ENCODE measurements at regions not wholly inside any gene's neighbourhood (a gene's known extent, or its start where the extent isn't known, plus 50 kb on each side); places are given as distances from the start of the nearest gene placed in this dataset.
"Not testable (repeated sequence)": the region's sequence is repeated elsewhere in the genome, so short reads cannot be mapped to it uniquely, and the experiment has no call there.

DNA sequence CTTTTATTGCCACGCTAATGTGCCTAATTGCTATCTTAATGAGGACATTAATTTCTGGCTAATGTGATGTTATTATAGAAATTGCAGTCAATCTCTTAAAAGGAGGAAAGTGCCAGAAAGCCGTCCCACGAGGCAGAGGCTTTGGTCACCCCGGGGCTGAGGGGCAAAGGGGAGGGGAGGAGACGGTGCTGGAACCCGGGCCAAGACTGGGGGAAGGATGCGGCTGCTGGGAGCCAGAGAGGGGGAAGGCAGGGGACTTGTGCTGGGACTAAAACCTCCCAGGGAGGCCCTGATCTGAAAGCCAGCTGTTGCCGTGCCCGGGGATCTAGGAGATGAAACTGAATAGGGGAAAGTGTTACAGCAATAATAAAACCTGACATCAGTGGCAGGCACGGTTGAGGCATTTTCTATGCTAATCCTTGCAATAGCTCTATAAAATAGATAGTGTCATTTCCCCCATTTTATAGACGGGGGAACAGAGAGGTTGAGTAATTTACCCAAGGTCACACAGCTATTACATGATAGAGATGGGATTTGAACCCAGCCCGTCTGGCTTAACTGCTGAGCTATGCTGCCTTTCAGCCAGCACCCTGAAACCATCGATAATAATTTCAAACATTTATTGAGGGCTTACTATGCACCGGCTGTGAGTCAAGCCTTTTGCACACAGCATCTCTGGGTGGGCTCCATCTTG lies 83.2 kb upstream of the ADGRE5 start:
- not testable (repeated sequence) for H3K27ac Mint-ChIP-seq; H3K4me1 Mint-ChIP-seq (ENCODE audit: low read depth); H3K9me3 Mint-ChIP-seq; H3K27me3 Mint-ChIP-seq (ENCODE audit: low read depth); H3K36me3 Mint-ChIP-seq (ENCODE audit: low read depth); H3K4me3 Mint-ChIP-seq

GRCh38 chr19:14294974-14295373 lies 86.3 kb upstream of the ADGRE5 start:
- H3K4me1 Mint-ChIP-seq (ENCODE audit: low read depth); H3K9me3 Mint-ChIP-seq; H3K36me3 Mint-ChIP-seq (ENCODE audit: low read depth); H3K27ac Mint-ChIP-seq; H3K4me3 Mint-ChIP-seq: not testable (repeated sequence)
- peaks cover 11% of the 10 kb centered on the region for H3K27me3 Mint-ChIP-seq (ENCODE audit: low read depth)

DNA sequence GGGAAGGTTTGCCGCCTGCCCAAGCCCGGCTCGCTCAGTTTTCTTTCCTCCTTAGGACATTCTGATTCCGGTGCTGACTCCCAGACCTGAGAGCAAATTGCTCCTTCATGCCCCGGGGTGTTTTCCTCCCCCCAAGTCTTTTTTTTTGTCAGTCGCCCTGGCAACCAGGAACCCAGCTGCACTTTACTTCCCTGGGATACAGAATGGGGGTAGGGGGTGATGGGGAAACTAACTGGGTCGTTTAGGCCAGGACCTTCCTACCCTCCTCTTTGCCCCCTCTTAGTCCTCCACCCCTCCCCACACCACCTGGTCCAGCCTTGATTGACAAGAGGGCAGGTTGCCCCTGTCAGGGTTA lies 87.5 kb upstream of the ADGRE5 start:
- not testable (repeated sequence) for H3K9me3 Mint-ChIP-seq; H3K36me3 Mint-ChIP-seq (ENCODE audit: low read depth); H3K4me1 Mint-ChIP-seq (ENCODE audit: low read depth); H3K27ac Mint-ChIP-seq; H3K4me3 Mint-ChIP-seq
- peaks cover 11% of the 10 kb centered on the region for H3K27me3 Mint-ChIP-seq (ENCODE audit: low read depth)

- H3K27me3 Mint-ChIP-seq (ENCODE audit: low read depth) = peaks cover 11% of the 10 kb centered on the region
- not testable (repeated sequence) for H3K27ac Mint-ChIP-seq; H3K36me3 Mint-ChIP-seq (ENCODE audit: low read depth); H3K4me1 Mint-ChIP-seq (ENCODE audit: low read depth); H3K9me3 Mint-ChIP-seq; H3K4me3 Mint-ChIP-seq
These were observed 87.3 kb upstream of the ADGRL1 start for GRCh38 chr19:14293101-14293815.

- H3K4me3 Mint-ChIP-seq, H3K27ac Mint-ChIP-seq: not testable (repeated sequence)
These were observed 83.8 kb upstream of the ADGRL1 start for GRCh38 chr19:14289810-14290209.

GRCh38 chr19:14287837-14288236 lies 81.9 kb upstream of the ADGRL1 start:
- not testable (repeated sequence) for H3K36me3 Mint-ChIP-seq (ENCODE audit: low read depth); H3K4me3 Mint-ChIP-seq; H3K9me3 Mint-ChIP-seq; H3K27me3 Mint-ChIP-seq (ENCODE audit: low read depth); H3K27ac Mint-ChIP-seq
- peaks cover 14% of the 10 kb centered on the region for H3K4me1 Mint-ChIP-seq (ENCODE audit: low read depth)

More at GRCh38 chr19:14289810-14290209, 83.8 kb upstream of the ADGRL1 start:
- not testable (repeated sequence) for H3K36me3 Mint-ChIP-seq (ENCODE audit: low read depth); H3K9me3 Mint-ChIP-seq; H3K4me1 Mint-ChIP-seq (ENCODE audit: low read depth)
- H3K27me3 Mint-ChIP-seq (ENCODE audit: low read depth) = peaks cover 11% of the 10 kb centered on the region

DNA sequence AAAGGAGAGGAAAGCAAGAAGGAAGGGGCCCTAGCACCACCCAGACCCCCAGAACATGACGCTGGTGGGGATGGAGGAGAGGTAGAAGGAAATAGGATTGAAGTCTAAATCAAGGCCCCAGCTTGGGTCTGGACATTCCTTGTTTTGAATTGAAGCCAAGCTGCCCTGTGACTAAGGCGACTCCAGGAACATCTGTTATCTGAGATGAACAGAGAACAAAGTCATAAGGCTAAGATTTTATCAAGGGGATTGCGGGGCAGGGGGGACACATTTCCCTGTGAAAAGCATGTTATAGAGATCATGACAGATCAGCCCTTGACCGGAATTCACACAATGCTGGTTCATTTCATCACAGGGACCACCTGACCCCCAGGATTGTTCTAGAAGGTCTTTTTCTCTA lies 80.6 kb upstream of the ADGRL1 start:
- H3K27ac Mint-ChIP-seq; H3K9me3 Mint-ChIP-seq; H3K4me3 Mint-ChIP-seq; H3K36me3 Mint-ChIP-seq (ENCODE audit: low read depth); H3K27me3 Mint-ChIP-seq (ENCODE audit: low read depth): not testable (repeated sequence)
- H3K4me1 Mint-ChIP-seq (ENCODE audit: low read depth) = peaks cover 14% of the 10 kb centered on the region

GRCh38 chr19:14285726-14286125 lies 79.8 kb upstream of the ADGRL1 start:
- not testable (repeated sequence) for H3K27ac Mint-ChIP-seq

DNA sequence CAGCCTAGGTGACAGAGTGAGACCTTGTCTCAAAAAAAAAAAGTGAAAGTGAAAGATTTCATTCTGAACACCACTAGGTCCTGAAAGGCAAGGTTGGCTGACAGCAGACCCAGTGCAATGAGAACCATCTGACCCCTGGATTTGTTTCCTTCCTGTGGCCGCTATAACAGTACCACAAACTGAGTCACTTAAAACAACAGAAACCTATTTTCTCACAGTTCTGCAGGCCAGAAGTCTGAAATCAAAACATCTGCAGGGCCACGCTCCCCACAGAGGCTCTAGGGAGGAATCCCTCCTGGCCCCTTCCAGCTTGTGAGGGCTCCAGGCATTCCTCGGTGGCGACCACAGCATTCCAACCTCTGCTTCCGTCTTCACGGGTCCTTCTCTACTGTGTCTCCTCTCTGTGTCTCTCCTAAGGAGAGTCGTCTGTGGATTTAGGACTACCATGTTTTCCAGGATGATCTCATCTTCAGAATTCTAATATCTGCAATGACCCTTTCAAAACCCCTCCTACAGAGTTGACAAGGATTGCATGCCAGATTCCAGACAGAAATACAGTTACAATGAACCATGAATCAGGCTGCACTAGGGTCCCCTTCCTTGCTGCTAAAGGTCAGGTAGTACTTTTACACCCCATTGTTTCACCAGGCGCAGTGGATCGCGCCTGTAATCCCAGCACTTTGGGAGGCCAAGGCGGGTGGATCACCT lies 78.0 kb upstream of the ADGRL1 start:
- H3K4me1 Mint-ChIP-seq (ENCODE audit: low read depth) = peaks cover 13% of the 10 kb centered on the region
- H3K27ac Mint-ChIP-seq; H3K27me3 Mint-ChIP-seq (ENCODE audit: low read depth); H3K9me3 Mint-ChIP-seq; H3K36me3 Mint-ChIP-seq (ENCODE audit: low read depth): not testable (repeated sequence)
- H3K4me3 Mint-ChIP-seq = peak overlapping the region; percentile 4

More at GRCh38 chr19:14285726-14286125, 79.8 kb upstream of the ADGRL1 start:
- peaks cover 14% of the 10 kb centered on the region for H3K4me1 Mint-ChIP-seq (ENCODE audit: low read depth)
- not testable (repeated sequence) for H3K27me3 Mint-ChIP-seq (ENCODE audit: low read depth); H3K36me3 Mint-ChIP-seq (ENCODE audit: low read depth); H3K9me3 Mint-ChIP-seq; H3K4me3 Mint-ChIP-seq

- H3K9me3 Mint-ChIP-seq = peaks cover 20% of the 10 kb centered on the region
- not testable (repeated sequence) for H3K36me3 Mint-ChIP-seq (ENCODE audit: low read depth); H3K27ac Mint-ChIP-seq; H3K27me3 Mint-ChIP-seq (ENCODE audit: low read depth); H3K4me3 Mint-ChIP-seq
- peaks cover 12% of the 10 kb centered on the region for H3K4me1 Mint-ChIP-seq (ENCODE audit: low read depth)
These were observed 73.3 kb upstream of the ADGRL1 start for GRCh38 chr19:14279270-14279669.

- Mint-ChIP-seq H3K4me1 (ENCODE audit: low read depth) (peaks cover 6% of the 10 kb centered on the region), H3K4me3 (no peak overlapping the region), H3K36me3 (ENCODE audit: low read depth) (peaks cover 2% of the 10 kb centered on the region), H3K27me3 (ENCODE audit: low read depth) (peaks cover 5% of the 10 kb centered on the region), H3K27ac (no peak overlapping the region), H3K9me3 (peaks cover 25% of the 10 kb centered on the region)
These were observed 71.6 kb upstream of the ADGRL1 start for GRCh38 chr19:14277608-14278007.

GRCh38 chr19:14275823-14276222 lies 69.9 kb upstream of the ADGRL1 start:
- H3K9me3 Mint-ChIP-seq = peaks cover 25% of the 10 kb centered on the region
- not testable (repeated sequence) for H3K4me3 Mint-ChIP-seq; H3K27me3 Mint-ChIP-seq (ENCODE audit: low read depth); H3K4me1 Mint-ChIP-seq (ENCODE audit: low read depth); H3K36me3 Mint-ChIP-seq (ENCODE audit: low read depth); H3K27ac Mint-ChIP-seq

- Mint-ChIP-seq H3K27me3 (ENCODE audit: low read depth) (no peaks in the 10 kb centered on the region), H3K9me3 (peaks cover 25% of the 10 kb centered on the region), H3K4me1 (ENCODE audit: low read depth) (peaks cover 6% of the 10 kb centered on the region), H3K36me3 (ENCODE audit: low read depth) (peaks cover 2% of the 10 kb centered on the region), H3K4me3 (no peak overlapping the region), H3K27ac (no peak overlapping the region)
These were observed 66.7 kb upstream of the ADGRL1 start for GRCh38 chr19:14272623-14273022.

- Mint-ChIP-seq H3K9me3 (peaks cover 21% of the 10 kb centered on the region), H3K4me3 (no peak overlapping the region), H3K27ac (no peak overlapping the region), H3K36me3 (ENCODE audit: low read depth) (peaks cover 2% of the 10 kb centered on the region), H3K4me1 (ENCODE audit: low read depth) (peaks cover 6% of the 10 kb centered on the region), H3K27me3 (ENCODE audit: low read depth) (no peaks in the 10 kb centered on the region)
These were observed 65.9 kb upstream of the ADGRL1 start for GRCh38 chr19:14271840-14272239.

GRCh38 chr19:14270557-14270956 lies 64.6 kb upstream of the ADGRL1 start:
- not testable (repeated sequence) for H3K9me3 Mint-ChIP-seq; H3K27me3 Mint-ChIP-seq (ENCODE audit: low read depth); H3K4me3 Mint-ChIP-seq; H3K36me3 Mint-ChIP-seq (ENCODE audit: low read depth); H3K27ac Mint-ChIP-seq; H3K4me1 Mint-ChIP-seq (ENCODE audit: low read depth)

All from T-helper 1 cell treated with Interleukin-12 subunit alpha and Interleukin-12 subunit beta and Interleukin-4 antibody, amounts not matched to agents 30 μg/mL and 1 μg/mL, for 36 hours (primary cell).